Natural killer cell (primary cell): ENCODE measurements at regions not wholly inside any gene's neighbourhood (a gene's known extent, or its start where the extent isn't known, plus 50 kb on each side); places are given as distances from the start of the nearest gene placed in this dataset.

Experiments
- ATAC-seq, 3 donors: fragments of 150-1000 bp in 2 of 3; fragments of 200-7000 bp in 1 of 3; cut with Tn5 transposase; 1 replicate in 1 of 3; 2 replicates in 2 of 3; pipeline ENCODE4 v1.10.0; 2021; ENCODE audit warnings: mild to moderate bottlenecking in 2 of 3, moderate library complexity in 2 of 3
- DNase-seq, 2 donors: peaks; one replicate each; pipeline versions ENCODE4 v3.0.0 to v3.0.0-alpha.2; 2013 to 2021; ENCODE audit warnings: mixed read lengths in 1 of 2
- H3K27ac ChIP-seq: one replicate; pipeline ENCODE4 v1.5.1; 2013; ENCODE audit warnings: mild to moderate bottlenecking, low read length
- H3K27me3 ChIP-seq: one replicate; pipeline ENCODE4 v1.6.1; 2013; ENCODE audit warnings: low read length; ENCODE audit not compliant: control insufficient read depth, insufficient read depth
- H3K36me3 ChIP-seq: one replicate; pipeline ENCODE4 v1.6.1; 2013; ENCODE audit warnings: low read length; ENCODE audit not compliant: control insufficient read depth, insufficient read depth
- H3K4me1 ChIP-seq: one replicate; pipeline ENCODE4 v1.6.1; 2013; ENCODE audit warnings: low read length; ENCODE audit not compliant: control insufficient read depth, insufficient read depth
- H3K4me3 ChIP-seq: one replicate; pipeline ENCODE4 v1.5.1; 2013; ENCODE audit warnings: low read length
- H3K9me3 ChIP-seq: one replicate; pipeline ENCODE4 v1.6.1; 2013; ENCODE audit warnings: low read length; ENCODE audit not compliant: control insufficient read depth, insufficient read depth
- H3K27ac Mint-ChIP-seq, 2 donors: one replicate each; pipeline ENCODE4 v1.8.0; 2022; ENCODE audit warnings: mild to moderate bottlenecking in 2 of 2, mixed read lengths in 2 of 2, moderate library complexity in 1 of 2
- H3K27me3 Mint-ChIP-seq, 2 donors: one replicate each; pipeline ENCODE4 v1.8.0; 2022; ENCODE audit warnings: low read depth in 2 of 2, mixed read lengths in 2 of 2
- H3K36me3 Mint-ChIP-seq: one replicate; pipeline ENCODE4 v1.8.0; 2022; ENCODE audit warnings: mixed read lengths
- H3K4me1 Mint-ChIP-seq, 2 donors: one replicate each; pipeline ENCODE4 v1.8.0; 2022; ENCODE audit warnings: mixed read lengths in 2 of 2
- H3K4me3 Mint-ChIP-seq: one replicate; pipeline ENCODE4 v1.8.0; 2022; ENCODE audit warnings: mild to moderate bottlenecking, moderate library complexity, mixed read lengths
- H3K9me3 Mint-ChIP-seq, 2 donors: one replicate each; pipeline ENCODE4 v1.8.0; 2022; ENCODE audit warnings: mixed read lengths in 2 of 2
- WGBS: methylation state at CpG from one replicate; pipeline ENCODE4 v1.1.7; 2013; ENCODE audit warnings: missing lambda C conversion rate; ENCODE audit not compliant: insufficient coverage; 5-methylcytosine and 5-hydroxymethylcytosine counted together
- intact Hi-C: fragments of 100-400 bp; cut with micrococcal nuclease; formaldehyde crosslinking; loops from one replicate; pipeline ENCODE4 v1.14.2; 2022
- TF ChIP-seq, protein P1 (sequence below): fragments of 200-600 bp; IDR thresholded peaks from one replicate; pipeline ENCODE4 v1.8.0; 2022; ENCODE audit warnings: antibody characterized with exemption

DNA sequence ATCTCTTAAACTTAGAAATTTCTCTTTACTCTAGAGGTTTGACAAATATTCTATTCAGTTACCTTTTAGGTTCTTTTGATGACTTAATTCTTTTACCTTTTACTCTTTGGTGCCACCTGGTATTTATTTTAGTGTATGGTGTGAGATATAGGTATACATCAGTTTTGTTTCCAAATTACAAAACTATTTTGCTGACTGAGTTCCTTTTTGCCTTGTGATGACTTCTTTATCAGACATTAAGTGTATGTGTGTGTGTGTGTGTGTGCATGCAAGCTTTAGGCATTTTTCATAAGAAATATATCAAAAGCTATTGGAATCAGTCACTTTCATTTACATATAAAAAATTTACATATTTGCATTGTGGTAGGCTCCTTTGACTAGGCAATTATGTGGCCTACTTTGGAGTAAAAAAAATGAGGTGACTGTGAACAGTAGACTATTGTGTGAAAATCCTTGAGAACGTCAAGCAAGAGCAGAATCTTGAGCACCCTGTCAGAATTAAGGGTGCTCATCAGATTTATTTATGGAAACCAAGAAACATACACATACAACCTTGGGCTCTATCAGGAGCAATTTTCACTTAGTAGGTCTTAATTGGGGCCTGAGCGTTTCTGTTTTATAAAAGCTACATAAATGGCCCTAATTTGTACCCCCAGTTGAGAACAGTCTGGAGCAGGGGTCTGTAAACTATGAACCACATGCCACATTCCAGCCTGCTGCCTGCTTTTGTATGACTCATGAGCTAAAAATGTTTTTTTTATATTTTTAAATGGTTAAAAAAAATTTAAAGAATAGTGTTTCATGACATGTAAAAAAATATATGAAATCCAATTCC is 415.9 kb downstream of the SLC4A3 start:
- peaks cover 0 to 2% of the 10 kb centered on the region in 2 donors for H3K9me3 Mint-ChIP-seq
- TF ChIP-seq, protein P1, sequence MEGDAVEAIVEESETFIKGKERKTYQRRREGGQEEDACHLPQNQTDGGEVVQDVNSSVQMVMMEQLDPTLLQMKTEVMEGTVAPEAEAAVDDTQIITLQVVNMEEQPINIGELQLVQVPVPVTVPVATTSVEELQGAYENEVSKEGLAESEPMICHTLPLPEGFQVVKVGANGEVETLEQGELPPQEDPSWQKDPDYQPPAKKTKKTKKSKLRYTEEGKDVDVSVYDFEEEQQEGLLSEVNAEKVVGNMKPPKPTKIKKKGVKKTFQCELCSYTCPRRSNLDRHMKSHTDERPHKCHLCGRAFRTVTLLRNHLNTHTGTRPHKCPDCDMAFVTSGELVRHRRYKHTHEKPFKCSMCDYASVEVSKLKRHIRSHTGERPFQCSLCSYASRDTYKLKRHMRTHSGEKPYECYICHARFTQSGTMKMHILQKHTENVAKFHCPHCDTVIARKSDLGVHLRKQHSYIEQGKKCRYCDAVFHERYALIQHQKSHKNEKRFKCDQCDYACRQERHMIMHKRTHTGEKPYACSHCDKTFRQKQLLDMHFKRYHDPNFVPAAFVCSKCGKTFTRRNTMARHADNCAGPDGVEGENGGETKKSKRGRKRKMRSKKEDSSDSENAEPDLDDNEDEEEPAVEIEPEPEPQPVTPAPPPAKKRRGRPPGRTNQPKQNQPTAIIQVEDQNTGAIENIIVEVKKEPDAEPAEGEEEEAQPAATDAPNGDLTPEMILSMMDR, result no peak
- H3K27me3 ChIP-seq, result no peaks in the 10 kb centered on the region
- intact Hi-C loops, result no loop called here
- no peak for DNase-seq
- H3K4me3 Mint-ChIP-seq, result no peak overlapping the region
- H3K27ac Mint-ChIP-seq, result no peak overlapping the region
- WGBS, result 66% methylated on average over 2 of the region's 2 CpGs
- no peaks in the 10 kb centered on the region for H3K9me3 ChIP-seq
- H3K4me1 ChIP-seq, result no peaks in the 10 kb centered on the region
- no peaks in the 10 kb centered on the region for H3K4me1 Mint-ChIP-seq
- H3K36me3 Mint-ChIP-seq, result no peaks in the 10 kb centered on the region
- H3K4me3 ChIP-seq, result no peak overlapping the region
- H3K27ac ChIP-seq, result no peak overlapping the region
- no peaks in the 10 kb centered on the region for H3K36me3 ChIP-seq
- no peaks in the 10 kb centered on the region for H3K27me3 Mint-ChIP-seq
- no peak for ATAC-seq

DNA sequence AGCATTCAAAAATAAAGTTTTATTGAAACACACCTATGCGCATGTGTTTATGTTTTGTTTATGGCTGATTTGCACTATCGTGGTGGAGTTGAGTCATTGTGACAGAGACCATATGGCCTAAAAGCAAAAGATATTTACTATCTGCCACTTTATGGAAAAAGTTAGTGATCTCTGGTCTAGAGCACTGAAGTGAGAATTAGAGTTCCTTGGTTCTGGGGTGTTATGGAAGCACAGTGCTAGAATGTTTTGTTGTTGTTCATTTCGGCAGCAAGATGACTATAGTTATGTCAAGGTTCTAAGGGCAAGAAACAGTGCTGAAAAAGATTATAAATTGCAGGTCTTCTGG is 416.5 kb downstream of the SLC4A3 start:
- no peak overlapping the region for H3K4me3 ChIP-seq
- Mint-ChIP-seq H3K4me1 (no peaks in the 10 kb centered on the region), H3K27ac (no peak overlapping the region), H3K27me3 (no peaks in the 10 kb centered on the region), H3K9me3 (peaks cover 0 to 2% of the 10 kb centered on the region in 2 donors), H3K36me3 (no peaks in the 10 kb centered on the region), H3K4me3 (no peak overlapping the region)
- ATAC-seq, result no peak
- H3K36me3 ChIP-seq, result no peaks in the 10 kb centered on the region
- 97% methylated on average over 3 of the region's 3 CpGs for WGBS
- H3K27ac ChIP-seq, result no peak overlapping the region
- no peaks in the 10 kb centered on the region for H3K9me3 ChIP-seq
- DNase-seq, result no peak
- intact Hi-C loops, result no loop called here
- H3K4me1 ChIP-seq, result no peaks in the 10 kb centered on the region
- TF ChIP-seq, protein P1, result no peak
- no peaks in the 10 kb centered on the region for H3K27me3 ChIP-seq

DNA sequence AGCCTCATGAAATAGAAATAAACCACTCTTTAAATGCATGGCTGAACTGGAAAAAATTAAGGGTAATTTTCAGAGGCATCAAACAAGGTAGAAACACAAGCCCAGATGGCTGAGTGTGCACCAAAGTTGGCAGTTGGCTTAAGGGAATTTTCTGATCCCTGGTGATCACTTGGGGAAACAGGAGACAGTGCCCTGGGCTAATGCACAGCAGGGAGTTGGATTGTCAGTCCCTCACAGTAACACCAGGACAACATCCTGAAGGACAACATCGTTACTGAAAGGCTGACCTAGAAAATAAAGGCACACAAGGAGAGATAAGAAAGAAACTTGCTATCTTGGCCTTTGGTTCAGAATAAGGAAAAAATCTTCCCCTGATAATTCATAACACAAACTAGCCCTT is 417.0 kb downstream of the SLC4A3 start:
- WGBS, result no CpG with 5 or more reads among the region's 1 CpG
- Mint-ChIP-seq H3K36me3 (no peaks in the 10 kb centered on the region), H3K27me3 (no peaks in the 10 kb centered on the region), H3K9me3 (peaks cover 0 to 2% of the 10 kb centered on the region in 2 donors), H3K4me3 (no peak overlapping the region), H3K27ac (no peak overlapping the region), H3K4me1 (no peaks in the 10 kb centered on the region)
- Histone ChIP-seq H3K4me1 (no peaks in the 10 kb centered on the region), H3K27ac (no peak overlapping the region), H3K4me3 (no peak overlapping the region), H3K9me3 (no peaks in the 10 kb centered on the region), H3K27me3 (no peaks in the 10 kb centered on the region), H3K36me3 (no peaks in the 10 kb centered on the region)
- intact Hi-C loops, result no loop called here
- ATAC-seq, result no peak
- TF ChIP-seq, protein P1, result no peak
- no peak for DNase-seq

DNA sequence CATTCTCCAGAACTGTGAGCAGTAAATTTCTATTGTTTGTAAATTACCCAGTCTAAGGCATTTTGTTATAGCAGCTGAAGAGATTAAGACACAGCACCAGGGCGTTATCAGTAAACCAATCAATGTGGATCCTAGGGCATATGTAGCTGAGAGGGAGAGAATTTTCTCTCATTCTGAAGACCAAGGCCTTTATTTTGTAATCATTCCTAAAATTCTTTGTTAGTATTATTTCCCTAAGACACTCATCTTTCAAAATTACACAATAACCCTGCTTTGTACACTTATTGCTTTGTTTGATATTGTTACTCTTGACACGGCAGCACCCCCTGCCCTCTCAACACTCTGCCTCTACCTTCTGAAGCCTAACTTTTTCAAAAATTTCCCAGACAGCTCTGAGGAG is 419.1 kb downstream of the SLC4A3 start:
- Mint-ChIP-seq H3K4me3 (no peak overlapping the region), H3K27me3 (no peaks in the 10 kb centered on the region), H3K4me1 (no peaks in the 10 kb centered on the region), H3K27ac (no peak overlapping the region), H3K9me3 (peaks cover 0 to 2% of the 10 kb centered on the region in 2 donors), H3K36me3 (no peaks in the 10 kb centered on the region)
- no peaks in the 10 kb centered on the region for H3K4me1 ChIP-seq
- no peak overlapping the region for H3K4me3 ChIP-seq
- H3K27me3 ChIP-seq, result no peaks in the 10 kb centered on the region
- DNase-seq (no peak), ATAC-seq (no peak)
- no peaks in the 10 kb centered on the region for H3K9me3 ChIP-seq
- intact Hi-C loops, result no loop called here
- WGBS, result 89% methylated on average over 2 of the region's 2 CpGs
- TF ChIP-seq, protein P1, result no peak
- no peaks in the 10 kb centered on the region for H3K36me3 ChIP-seq
- H3K27ac ChIP-seq, result no peak overlapping the region
